HL-60 (cell line): ENCODE measurements at regions not wholly inside any gene's neighbourhood (a gene's known extent, or its start where the extent isn't known, plus 50 kb on each side); places are given as distances from the start of the nearest gene placed in this dataset.

Source experiments
- CTCF ChIP-seq: IDR thresholded peaks from one replicate; pipeline ENCODE4 v1.5.1; 2011; ENCODE audit warnings: low read length, control low read depth, inconsistent platforms; ENCODE audit not compliant: insufficient read depth
- POLR2AphosphoS5 ChIP-seq: IDR thresholded peaks from 2 replicates; pipeline ENCODE4 v1.6.1; 2012; ENCODE audit warnings: low read depth
- REST ChIP-seq: IDR thresholded peaks from 2 replicates; pipeline ENCODE4 v1.6.1; 2012; ENCODE audit warnings: low read depth; ENCODE audit not compliant: insufficient replicate concordance
- SPI1 ChIP-seq: IDR thresholded peaks from 2 replicates; pipeline ENCODE4 v1.6.1; 2012; ENCODE audit warnings: low read depth, mild to moderate bottlenecking, borderline replicate concordance

DNA sequence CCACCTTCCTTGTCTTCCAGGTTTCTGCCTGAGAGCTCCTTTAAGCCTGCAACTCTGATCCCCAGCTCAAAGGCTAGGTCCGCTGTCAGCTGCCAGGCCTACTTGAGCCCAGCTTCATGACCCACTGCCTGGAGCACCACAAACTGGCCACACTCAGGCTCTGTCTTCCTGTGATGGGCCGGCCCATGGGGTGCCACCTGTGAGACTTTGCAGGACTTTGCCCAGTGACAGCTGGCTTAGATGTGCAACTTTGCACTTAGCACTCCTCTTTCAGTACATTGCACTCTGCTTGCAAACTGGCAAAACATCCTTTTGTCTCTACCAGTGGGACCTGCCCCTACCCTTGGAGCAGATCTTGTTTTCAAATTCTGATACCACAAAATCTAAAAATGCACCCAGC, 311.5 kb upstream of the PDE4D start:
- TF ChIP-seq CTCF = no peak
- TF ChIP-seq REST = no peak
- no peak for TF ChIP-seq SPI1
- no peak for TF ChIP-seq POLR2AphosphoS5
